ENCODE measurements at regions not wholly inside any gene's neighbourhood (a gene's known extent, or its start where the extent isn't known, plus 50 kb on each side); places are given as distances from the start of the nearest gene placed in this dataset.

DNA sequence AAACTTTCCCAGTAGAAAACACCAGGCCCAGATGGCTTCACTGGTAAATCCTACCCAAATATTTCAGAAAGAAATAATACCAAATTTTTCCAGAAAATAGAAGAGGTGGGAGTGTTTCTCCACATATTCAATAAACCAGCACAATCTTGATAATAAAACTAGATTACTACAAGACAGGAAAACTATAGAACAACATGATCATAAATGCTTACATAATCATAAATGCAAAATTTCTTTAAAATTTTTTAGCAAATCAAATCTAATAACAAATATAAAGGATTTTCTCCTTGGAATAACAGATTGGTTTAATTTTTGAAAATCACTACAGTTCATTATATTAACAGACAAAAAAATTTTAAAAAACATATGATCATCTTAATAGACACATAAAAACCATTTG, 294.5 kb downstream of the BCL11B start:
- TF ChIP-seq, protein P1, sequence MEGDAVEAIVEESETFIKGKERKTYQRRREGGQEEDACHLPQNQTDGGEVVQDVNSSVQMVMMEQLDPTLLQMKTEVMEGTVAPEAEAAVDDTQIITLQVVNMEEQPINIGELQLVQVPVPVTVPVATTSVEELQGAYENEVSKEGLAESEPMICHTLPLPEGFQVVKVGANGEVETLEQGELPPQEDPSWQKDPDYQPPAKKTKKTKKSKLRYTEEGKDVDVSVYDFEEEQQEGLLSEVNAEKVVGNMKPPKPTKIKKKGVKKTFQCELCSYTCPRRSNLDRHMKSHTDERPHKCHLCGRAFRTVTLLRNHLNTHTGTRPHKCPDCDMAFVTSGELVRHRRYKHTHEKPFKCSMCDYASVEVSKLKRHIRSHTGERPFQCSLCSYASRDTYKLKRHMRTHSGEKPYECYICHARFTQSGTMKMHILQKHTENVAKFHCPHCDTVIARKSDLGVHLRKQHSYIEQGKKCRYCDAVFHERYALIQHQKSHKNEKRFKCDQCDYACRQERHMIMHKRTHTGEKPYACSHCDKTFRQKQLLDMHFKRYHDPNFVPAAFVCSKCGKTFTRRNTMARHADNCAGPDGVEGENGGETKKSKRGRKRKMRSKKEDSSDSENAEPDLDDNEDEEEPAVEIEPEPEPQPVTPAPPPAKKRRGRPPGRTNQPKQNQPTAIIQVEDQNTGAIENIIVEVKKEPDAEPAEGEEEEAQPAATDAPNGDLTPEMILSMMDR (IDR thresholded peaks at IDR 0.05) = no peak
- TF ChIP-seq EP300 (IDR thresholded peaks at IDR 0.05) = no peak

Measured in suprapubic skin (tissue), 3 donors.